ENCODE measurements at regions not wholly inside any gene's neighbourhood (a gene's known extent, or its start where the extent isn't known, plus 50 kb on each side); places are given as distances from the start of the nearest gene placed in this dataset.

DNA sequence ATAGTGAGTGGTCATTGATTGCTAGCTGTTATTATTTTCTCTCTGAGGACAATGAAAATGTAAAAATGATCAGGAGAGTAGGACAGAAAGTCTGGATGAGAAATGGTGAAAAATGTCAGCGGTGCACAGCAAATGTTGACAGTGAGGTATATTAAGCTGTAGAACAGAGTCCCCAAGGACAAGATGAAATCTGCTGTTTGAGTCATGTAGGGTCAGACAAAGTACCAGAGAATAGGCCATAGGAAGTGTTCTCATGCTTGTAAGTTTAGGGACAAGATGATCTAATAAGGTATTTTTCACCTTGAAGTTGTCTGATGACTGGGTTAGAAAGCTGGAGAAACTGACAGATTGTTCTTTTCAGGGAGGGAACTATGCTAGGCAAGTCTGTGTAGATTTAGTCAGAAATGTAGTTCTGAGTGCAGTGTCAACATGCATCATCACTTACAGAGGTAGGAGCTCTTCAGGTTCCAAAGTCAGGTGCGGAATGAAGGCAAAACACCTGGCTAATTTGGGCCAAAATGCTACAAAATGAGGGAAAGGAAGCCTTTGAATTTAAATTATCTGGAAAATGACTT lies 369.3 kb downstream of the DLEU7 start:
- no peak overlapping the region for H3K4me3 ChIP-seq
- H3K36me3 ChIP-seq: no peaks in the 10 kb centered on the region
- H3K9me3 ChIP-seq: no peaks in the 10 kb centered on the region
- DNase-seq: no peak
- intact Hi-C loops (cut with DNase I): no loop called here
- no peak overlapping the region for H3K27ac ChIP-seq
- TF ChIP-seq, protein P1, sequence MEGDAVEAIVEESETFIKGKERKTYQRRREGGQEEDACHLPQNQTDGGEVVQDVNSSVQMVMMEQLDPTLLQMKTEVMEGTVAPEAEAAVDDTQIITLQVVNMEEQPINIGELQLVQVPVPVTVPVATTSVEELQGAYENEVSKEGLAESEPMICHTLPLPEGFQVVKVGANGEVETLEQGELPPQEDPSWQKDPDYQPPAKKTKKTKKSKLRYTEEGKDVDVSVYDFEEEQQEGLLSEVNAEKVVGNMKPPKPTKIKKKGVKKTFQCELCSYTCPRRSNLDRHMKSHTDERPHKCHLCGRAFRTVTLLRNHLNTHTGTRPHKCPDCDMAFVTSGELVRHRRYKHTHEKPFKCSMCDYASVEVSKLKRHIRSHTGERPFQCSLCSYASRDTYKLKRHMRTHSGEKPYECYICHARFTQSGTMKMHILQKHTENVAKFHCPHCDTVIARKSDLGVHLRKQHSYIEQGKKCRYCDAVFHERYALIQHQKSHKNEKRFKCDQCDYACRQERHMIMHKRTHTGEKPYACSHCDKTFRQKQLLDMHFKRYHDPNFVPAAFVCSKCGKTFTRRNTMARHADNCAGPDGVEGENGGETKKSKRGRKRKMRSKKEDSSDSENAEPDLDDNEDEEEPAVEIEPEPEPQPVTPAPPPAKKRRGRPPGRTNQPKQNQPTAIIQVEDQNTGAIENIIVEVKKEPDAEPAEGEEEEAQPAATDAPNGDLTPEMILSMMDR (IDR thresholded peaks at IDR 0.05): no peak
- no peaks in the 10 kb centered on the region for H3K4me1 ChIP-seq
- H3K27me3 ChIP-seq: no peaks in the 10 kb centered on the region
- H3K9ac ChIP-seq (ENCODE audit: low read depth in 2 of 2, low read length in 2 of 2): no peak overlapping the region

DNA sequence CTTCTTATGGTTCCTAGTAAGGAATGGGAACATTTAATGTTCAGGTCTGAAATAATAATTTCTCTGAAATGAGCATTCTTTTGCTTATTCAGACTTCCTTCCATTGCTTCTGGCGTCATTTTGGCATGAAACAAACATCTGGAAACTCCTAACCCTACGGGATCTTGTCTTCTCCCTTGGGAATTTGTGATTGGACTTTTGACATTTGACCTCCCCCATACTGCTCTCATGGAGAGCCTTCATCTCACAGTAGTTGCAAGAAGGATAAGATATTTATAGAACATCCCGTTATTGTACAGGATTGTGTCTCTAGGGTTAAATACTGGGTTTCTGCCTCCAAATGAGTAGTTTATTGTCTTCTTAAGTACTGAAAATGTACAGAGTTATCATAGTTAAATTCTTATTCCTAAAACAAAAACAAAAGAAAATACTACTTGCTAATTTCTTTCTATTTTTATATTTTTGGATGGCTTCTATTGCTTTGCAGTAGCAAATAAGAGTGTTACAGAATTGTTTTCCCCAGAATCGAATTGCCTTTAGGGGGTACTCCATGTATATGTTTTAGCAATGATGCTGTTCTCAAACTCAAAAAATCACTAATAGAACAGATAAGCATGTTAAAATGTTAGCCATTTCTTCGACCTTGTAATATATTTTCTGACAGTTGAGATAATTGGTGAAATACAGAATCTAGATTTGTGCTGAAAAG lies 366.8 kb downstream of the DLEU7 start:
- TF ChIP-seq, protein P1 (IDR thresholded peaks at IDR 0.05): no peak
- intact Hi-C loops (cut with DNase I): no loop called here

DNA sequence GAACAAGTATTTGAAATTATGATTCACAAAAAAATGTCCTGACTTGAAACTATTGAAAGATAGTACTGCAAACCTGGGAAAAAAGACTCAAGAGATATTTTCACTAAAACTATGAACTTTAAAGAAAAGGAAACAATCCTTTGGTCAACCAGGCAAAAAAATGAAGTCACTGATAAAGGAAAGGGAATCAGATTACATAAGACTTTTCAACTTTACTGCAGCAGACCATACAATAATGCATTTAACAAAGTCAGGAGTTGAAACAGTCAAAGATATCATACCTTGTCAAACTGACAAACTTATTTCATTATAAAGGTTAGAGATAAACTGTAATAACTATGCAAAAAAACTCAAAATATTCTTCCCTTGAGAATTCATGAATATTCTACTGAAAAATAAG lies 361.6 kb downstream of the DLEU7 start:
- Histone ChIP-seq H3K36me3 (no peaks in the 10 kb centered on the region), H3K27ac (no peak overlapping the region), H3K4me1 (no peaks in the 10 kb centered on the region), H3K9ac (ENCODE audit: low read depth in 2 of 2, low read length in 2 of 2) (no peak overlapping the region), H3K27me3 (no peaks in the 10 kb centered on the region), H3K4me3 (no peak overlapping the region), H3K9me3 (no peaks in the 10 kb centered on the region)
- intact Hi-C loops (cut with DNase I): no loop called here
- no peak for DNase-seq
- TF ChIP-seq, protein P1 (IDR thresholded peaks at IDR 0.05): no peak

More for the DNA sequence above, 366.8 kb downstream of the DLEU7 start:
- no peaks in the 10 kb centered on the region for H3K36me3 ChIP-seq
- no peak overlapping the region for H3K9ac ChIP-seq (ENCODE audit: low read depth in 2 of 2, low read length in 2 of 2)
- no peak overlapping the region for H3K4me3 ChIP-seq
- no peak for DNase-seq
- no peaks in the 10 kb centered on the region for H3K4me1 ChIP-seq
- no peaks in the 10 kb centered on the region for H3K27me3 ChIP-seq
- H3K27ac ChIP-seq: no peak overlapping the region
- H3K9me3 ChIP-seq: no peaks in the 10 kb centered on the region

DNA sequence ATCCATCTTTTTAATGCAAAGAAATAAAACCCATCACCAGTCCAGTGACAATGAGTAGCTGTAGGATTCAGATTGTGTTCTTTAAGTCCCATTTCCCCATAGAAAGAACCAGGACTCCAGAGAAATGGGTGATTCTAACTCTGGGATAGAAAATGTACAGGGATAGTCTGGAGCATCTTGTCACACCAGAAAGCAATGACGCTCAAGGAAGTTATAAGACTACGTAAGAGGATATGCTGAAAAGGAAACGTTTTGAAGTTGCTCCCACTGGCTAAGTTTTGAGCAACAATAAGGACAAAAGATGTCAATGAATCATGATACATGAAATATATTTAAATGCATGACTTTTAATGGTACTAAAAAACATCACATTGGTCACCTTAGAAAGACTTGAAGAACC lies 360.1 kb downstream of the DLEU7 start:
- Histone ChIP-seq H3K4me1 (no peaks in the 10 kb centered on the region), H3K4me3 (no peak overlapping the region), H3K9me3 (no peaks in the 10 kb centered on the region), H3K9ac (ENCODE audit: low read depth in 2 of 2, low read length in 2 of 2) (no peak overlapping the region), H3K27me3 (no peaks in the 10 kb centered on the region), H3K36me3 (no peaks in the 10 kb centered on the region), H3K27ac (no peak overlapping the region)
- intact Hi-C loops (cut with DNase I): no loop called here
- no peak for DNase-seq
- TF ChIP-seq, protein P1 (IDR thresholded peaks at IDR 0.05): no peak

DNA sequence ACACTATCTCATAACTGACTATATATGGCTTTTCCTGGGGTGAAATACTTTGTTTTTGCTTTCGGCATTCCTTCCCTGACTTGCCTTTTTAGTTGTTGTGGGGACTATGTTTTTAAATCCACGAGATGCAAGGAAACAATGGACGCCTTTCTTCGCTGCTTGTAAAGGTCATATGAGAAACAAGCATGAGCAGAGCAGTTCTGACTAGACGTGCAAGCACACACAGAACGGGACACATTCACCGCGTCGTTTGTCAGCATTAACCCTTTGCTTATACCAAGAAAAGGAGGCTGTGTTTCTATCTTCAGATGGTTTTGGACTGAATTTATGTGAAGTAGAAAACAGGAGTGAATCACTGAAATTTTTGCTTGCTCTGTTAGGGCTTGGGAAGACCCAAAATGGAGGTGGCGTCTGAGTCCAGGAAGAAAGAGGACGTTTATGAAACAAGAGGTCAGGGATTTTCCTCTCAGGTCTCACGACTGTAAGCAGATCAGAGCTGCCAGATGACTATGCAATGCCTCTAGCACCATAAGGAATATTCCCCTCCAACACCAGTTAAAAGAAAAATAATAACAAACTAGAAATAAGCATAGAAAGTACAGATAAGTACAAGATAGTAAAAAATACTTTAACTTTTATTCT lies 358.9 kb downstream of the DLEU7 start:
- Histone ChIP-seq H3K9me3 (no peaks in the 10 kb centered on the region), H3K4me1 (no peaks in the 10 kb centered on the region), H3K36me3 (no peaks in the 10 kb centered on the region), H3K9ac (ENCODE audit: low read depth in 2 of 2, low read length in 2 of 2) (no peak overlapping the region), H3K27ac (no peak overlapping the region), H3K27me3 (no peaks in the 10 kb centered on the region), H3K4me3 (no peak overlapping the region)
- TF ChIP-seq, protein P1 (IDR thresholded peaks at IDR 0.05): no peak
- intact Hi-C loops (cut with DNase I): no loop called here
- no peak for DNase-seq

All from colonic mucosa (tissue), 4 donors.